ENCODE measurements at regions not wholly inside any gene's neighbourhood (a gene's known extent, or its start where the extent isn't known, plus 50 kb on each side); places are given as distances from the start of the nearest gene placed in this dataset.

- TF ChIP-seq EZH2 (IDR thresholded peaks at IDR 0.05; ENCODE audit: insufficient read depth, poor library complexity, severe bottlenecking): no peak
- TF ChIP-seq EZH2phosphoT487 (IDR thresholded peaks at IDR 0.05; ENCODE audit: insufficient read depth, low read depth): no peak
Observed at GRCh38 chr12:43655586-43655985, 103.0 kb downstream of the PUS7L start.
